Mammary epithelial cell (primary cell): ENCODE measurements at regions not wholly inside any gene's neighbourhood (a gene's known extent, or its start where the extent isn't known, plus 50 kb on each side); places are given as distances from the start of the nearest gene placed in this dataset.

Experiments used
- EZH2 ChIP-seq: IDR thresholded peaks from 2 replicates; pipeline ENCODE4 v1.6.1; 2012; ENCODE audit warnings: low read length, inconsistent platforms, borderline replicate concordance
- TF ChIP-seq, protein P1 (sequence below), 2 donors: IDR thresholded peaks in 1 of 2; conservative IDR thresholded peaks in 1 of 2; 2 replicates each; pipeline ENCODE4 v1.5.1; 2011 to 2012; ENCODE audit warnings: inconsistent platforms in 2 of 2, low read length in 2 of 2, mild to moderate bottlenecking in 2 of 2, control low read depth in 1 of 2, low read depth in 1 of 2; ENCODE audit not compliant: insufficient read depth in 1 of 2; ENCODE audit errors: extremely low read depth in 1 of 2

DNA sequence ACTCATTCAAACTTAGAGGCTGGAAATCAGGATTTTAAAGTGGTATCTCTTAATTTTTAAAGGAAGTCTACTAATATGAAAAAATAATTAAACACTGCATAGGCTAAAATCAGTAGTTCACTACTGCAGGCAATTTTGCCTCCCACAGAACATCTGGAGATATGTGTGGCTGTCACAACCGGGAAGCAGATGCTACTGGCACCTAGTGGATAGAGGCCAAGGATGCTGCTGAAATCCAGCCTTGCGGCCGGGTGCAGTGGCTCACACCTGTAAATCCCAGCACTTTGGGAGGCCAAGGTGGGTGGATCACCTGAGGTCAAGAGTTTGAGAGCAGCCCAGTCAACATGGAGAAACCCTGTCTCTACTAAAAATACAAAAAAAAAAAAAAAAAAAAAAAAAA is 473.9 kb downstream of the XYLT1 start:
- TF ChIP-seq, protein P1, sequence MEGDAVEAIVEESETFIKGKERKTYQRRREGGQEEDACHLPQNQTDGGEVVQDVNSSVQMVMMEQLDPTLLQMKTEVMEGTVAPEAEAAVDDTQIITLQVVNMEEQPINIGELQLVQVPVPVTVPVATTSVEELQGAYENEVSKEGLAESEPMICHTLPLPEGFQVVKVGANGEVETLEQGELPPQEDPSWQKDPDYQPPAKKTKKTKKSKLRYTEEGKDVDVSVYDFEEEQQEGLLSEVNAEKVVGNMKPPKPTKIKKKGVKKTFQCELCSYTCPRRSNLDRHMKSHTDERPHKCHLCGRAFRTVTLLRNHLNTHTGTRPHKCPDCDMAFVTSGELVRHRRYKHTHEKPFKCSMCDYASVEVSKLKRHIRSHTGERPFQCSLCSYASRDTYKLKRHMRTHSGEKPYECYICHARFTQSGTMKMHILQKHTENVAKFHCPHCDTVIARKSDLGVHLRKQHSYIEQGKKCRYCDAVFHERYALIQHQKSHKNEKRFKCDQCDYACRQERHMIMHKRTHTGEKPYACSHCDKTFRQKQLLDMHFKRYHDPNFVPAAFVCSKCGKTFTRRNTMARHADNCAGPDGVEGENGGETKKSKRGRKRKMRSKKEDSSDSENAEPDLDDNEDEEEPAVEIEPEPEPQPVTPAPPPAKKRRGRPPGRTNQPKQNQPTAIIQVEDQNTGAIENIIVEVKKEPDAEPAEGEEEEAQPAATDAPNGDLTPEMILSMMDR (conservative IDR thresholded peaks at IDR 0.05 in 1 of 2, IDR thresholded peaks at IDR 0.05 in 1 of 2; ENCODE audit: extremely low read depth in 1 of 2, insufficient read depth in 1 of 2, low read depth in 1 of 2, low read length in 2 of 2), result no peak
- TF ChIP-seq EZH2, result no peak
